Kidney (tissue), 13 donors: ENCODE measurements at regions not wholly inside any gene's neighbourhood (a gene's known extent, or its start where the extent isn't known, plus 50 kb on each side); places are given as distances from the start of the nearest gene placed in this dataset.

ENCODE experiments used
- DNase-seq, 5 donors: peaks; one replicate each; pipeline ENCODE4 v3.0.0-alpha.2; 2013 to 2020
- FAIRE-seq: peaks from 2 replicates; lab custom pipeline; 2012; peaks lifted over from hg19 to GRCh38; lab: Jason Lieb, UNC
- H3K27ac ChIP-seq, 2 donors: one replicate each; pipeline ENCODE4 v1.7.0; 2013; ENCODE audit warnings: low read depth in 2 of 2, low read length in 2 of 2, inconsistent platforms in 1 of 2
- H3K27me3 ChIP-seq: one replicate; pipeline ENCODE4 v1.7.1; 2013; ENCODE audit warnings: low read length, inconsistent platforms; ENCODE audit not compliant: control insufficient read depth, insufficient read depth
- H3K36me3 ChIP-seq, 3 donors: one replicate each; pipeline versions ENCODE4 v1.7.0 to v1.7.1; 2013; ENCODE audit warnings: low read length in 3 of 3, control low read depth in 1 of 3, inconsistent platforms in 1 of 3; ENCODE audit not compliant: insufficient read depth in 3 of 3, control insufficient read depth in 2 of 3
- H3K4me1 ChIP-seq, 3 donors: one replicate each; pipeline versions ENCODE4 v1.7.0 to v1.7.1; 2013; ENCODE audit warnings: low read length in 3 of 3, inconsistent platforms in 1 of 3, low read depth in 1 of 3; ENCODE audit not compliant: control insufficient read depth in 2 of 3, insufficient read depth in 2 of 3
- H3K4me3 ChIP-seq, 3 donors: one replicate each; pipeline versions ENCODE4 v1.7.0 to v1.8.1; 2013; ENCODE audit warnings: low read length in 3 of 3, control low read depth in 1 of 3, inconsistent platforms in 1 of 3
- H3K9ac ChIP-seq, 3 donors: one replicate each; pipeline versions ENCODE4 v1.7.0 to v1.7.1; 2013; ENCODE audit warnings: low read length in 3 of 3, control low read depth in 1 of 3, inconsistent platforms in 1 of 3
- H3K9me3 ChIP-seq, 3 donors: one replicate each; pipeline versions ENCODE4 v1.7.0 to v1.7.1; 2013; ENCODE audit warnings: low read length in 3 of 3, control low read depth in 1 of 3, inconsistent platforms in 1 of 3; ENCODE audit not compliant: control insufficient read depth in 2 of 3, insufficient read depth in 1 of 3
- intact Hi-C: fragments of 100-400 bp; cut with DNase I; formaldehyde crosslinking; loops from one replicate; pipeline ENCODE4 v1.11.1; 2022
- TF ChIP-seq, protein P1 (sequence below): IDR thresholded peaks from 3 replicates; pipeline ENCODE4 v1.5.1; 2012; ENCODE audit warnings: mild to moderate bottlenecking, moderate library complexity, borderline replicate concordance; ENCODE audit not compliant: insufficient read depth; ENCODE audit errors: extremely low read depth
- donor health status: control.
- donor health status: control.
- donor health status: control.
- donor health status: control.
- donor health status: control.
- donor health status: DM: yes; HTN: yes; CAD: no.
- donor health status: Normal renal cell carcinoma (clear cell type).

DNA sequence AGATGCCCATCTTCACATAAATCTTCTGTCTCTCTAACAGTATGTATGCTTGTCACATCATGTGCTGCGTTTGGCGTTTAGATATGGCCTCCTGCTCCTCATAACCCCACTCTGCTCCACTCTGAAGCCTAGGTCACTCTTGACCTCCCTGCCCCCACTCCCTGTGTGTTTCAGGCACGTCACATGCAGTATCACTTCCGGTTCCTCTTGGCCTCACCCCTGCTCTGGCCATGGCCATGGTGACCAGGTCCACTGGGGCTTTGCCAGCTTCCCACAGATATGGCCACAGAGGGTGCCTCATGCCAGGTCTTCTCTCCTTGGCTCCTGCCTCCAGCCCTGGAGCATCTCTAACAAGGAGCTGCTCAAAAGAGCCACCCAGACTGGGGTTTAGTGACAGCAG, 160.0 kb downstream of the RNF152 start:
- FAIRE-seq (no peak), DNase-seq (no peak)

DNA sequence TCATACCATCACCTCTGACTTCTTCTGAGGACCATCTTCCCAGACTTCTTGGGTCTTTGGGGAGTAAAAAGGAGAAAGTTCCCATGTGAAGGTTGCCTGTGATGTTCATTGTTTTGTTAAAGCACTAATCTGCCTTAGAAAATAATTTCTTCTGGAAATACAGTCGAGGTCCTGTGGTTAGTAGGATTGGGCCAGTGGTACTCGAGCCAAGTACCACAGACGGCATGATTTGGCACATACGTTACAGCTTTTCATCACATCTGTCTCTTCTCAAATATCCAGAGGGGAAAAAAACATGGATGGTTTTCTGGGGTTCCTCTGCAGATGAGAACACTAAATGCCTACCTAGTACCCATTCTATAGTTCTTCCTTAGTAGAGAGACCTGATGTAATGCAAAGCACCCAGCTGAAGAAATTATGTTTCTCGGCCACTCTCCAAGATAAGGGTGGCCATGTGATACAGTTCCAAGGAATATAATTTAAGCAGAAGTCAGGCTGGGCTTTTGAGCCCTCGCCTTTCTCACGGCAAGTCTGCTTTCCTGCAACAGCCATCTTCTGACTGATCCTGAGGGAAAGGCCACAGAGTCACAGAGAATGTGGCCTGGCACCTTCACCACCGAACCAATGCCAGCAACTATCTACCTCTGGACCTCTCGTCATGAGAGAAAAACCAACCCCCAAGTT, 161.0 kb downstream of the RNF152 start:
- Histone ChIP-seq H3K27me3 (no peaks in the 10 kb centered on the region), H3K9me3 (no peaks in the 10 kb centered on the region), H3K36me3 (no peaks in the 10 kb centered on the region), H3K4me3 (no peak overlapping the region), H3K27ac (peak overlapping the region; percentile 5 to 45), H3K4me1 (peaks cover 6 to 37% (median 15%) of the 10 kb centered on the region in 3 donors), H3K9ac (no peak overlapping the region)
- TF ChIP-seq, protein P1, sequence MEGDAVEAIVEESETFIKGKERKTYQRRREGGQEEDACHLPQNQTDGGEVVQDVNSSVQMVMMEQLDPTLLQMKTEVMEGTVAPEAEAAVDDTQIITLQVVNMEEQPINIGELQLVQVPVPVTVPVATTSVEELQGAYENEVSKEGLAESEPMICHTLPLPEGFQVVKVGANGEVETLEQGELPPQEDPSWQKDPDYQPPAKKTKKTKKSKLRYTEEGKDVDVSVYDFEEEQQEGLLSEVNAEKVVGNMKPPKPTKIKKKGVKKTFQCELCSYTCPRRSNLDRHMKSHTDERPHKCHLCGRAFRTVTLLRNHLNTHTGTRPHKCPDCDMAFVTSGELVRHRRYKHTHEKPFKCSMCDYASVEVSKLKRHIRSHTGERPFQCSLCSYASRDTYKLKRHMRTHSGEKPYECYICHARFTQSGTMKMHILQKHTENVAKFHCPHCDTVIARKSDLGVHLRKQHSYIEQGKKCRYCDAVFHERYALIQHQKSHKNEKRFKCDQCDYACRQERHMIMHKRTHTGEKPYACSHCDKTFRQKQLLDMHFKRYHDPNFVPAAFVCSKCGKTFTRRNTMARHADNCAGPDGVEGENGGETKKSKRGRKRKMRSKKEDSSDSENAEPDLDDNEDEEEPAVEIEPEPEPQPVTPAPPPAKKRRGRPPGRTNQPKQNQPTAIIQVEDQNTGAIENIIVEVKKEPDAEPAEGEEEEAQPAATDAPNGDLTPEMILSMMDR = no peak
- DNase-seq (no peak), FAIRE-seq (no peak)
- intact Hi-C loops = no loop called here

More for the DNA sequence above, 160.0 kb downstream of the RNF152 start:
- H3K4me1 ChIP-seq = peaks cover 6 to 47% (median 21%) of the 10 kb centered on the region in 3 donors
- no peaks in the 10 kb centered on the region for H3K9me3 ChIP-seq
- no peaks in the 10 kb centered on the region for H3K36me3 ChIP-seq
- H3K9ac ChIP-seq = no peak overlapping the region
- peak overlapping the region; percentile 21 to 48 for H3K27ac ChIP-seq
- TF ChIP-seq, protein P1 = no peak
- H3K4me3 ChIP-seq = no peak overlapping the region
- H3K27me3 ChIP-seq = no peaks in the 10 kb centered on the region
- intact Hi-C loops = no loop called here

DNA sequence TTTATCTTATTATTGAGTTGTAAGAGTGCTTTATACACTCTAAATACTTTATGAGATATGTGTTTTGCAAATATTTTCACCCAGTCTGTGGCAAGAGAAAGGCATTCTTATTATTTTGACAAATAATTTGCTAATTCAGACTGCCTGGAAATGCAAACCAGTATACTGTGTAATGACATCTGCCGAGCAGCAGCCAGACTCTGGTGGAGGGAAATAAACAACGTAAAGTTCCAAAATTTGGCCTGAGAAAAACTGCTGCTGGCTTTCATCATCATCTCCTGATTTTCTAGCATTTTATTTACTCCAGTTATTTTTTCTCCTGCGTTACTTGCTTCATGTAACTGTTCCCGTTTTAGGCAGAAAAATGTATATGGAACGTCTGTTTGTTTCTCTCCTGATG, 161.6 kb downstream of the RNF152 start:
- TF ChIP-seq, protein P1 = no peak
- Histone ChIP-seq H3K27me3 (no peaks in the 10 kb centered on the region), H3K9ac (no peak overlapping the region), H3K4me3 (no peak overlapping the region), H3K27ac (no peak overlapping the region), H3K36me3 (no peaks in the 10 kb centered on the region), H3K4me1 (peaks cover 6 to 31% (median 9%) of the 10 kb centered on the region in 3 donors), H3K9me3 (no peaks in the 10 kb centered on the region)
- DNase-seq = no peak
- FAIRE-seq = no peak
- intact Hi-C loops = no loop called here
